ENCODE measurements at regions not wholly inside any gene's neighbourhood (a gene's known extent, or its start where the extent isn't known, plus 50 kb on each side); places are given as distances from the start of the nearest gene placed in this dataset.

DNA sequence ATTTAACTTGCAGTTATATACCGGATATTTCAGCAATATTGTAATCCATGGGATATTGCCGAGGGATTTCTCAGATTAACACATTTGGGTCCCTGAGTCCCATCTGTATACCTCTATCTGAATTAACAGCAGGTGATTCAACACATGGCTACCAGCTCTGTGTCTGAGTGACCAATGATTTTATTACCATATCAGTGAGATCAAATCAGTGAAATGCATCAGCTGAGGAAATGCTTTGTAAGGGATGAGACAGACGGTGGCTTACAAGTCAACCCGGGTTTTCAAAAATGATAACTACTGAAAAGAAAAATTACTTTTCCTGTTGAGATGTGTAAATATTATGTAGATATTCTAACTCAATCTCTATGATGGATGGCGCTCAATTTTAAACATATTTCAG, 504.1 kb upstream of the PKN2 start:
- Mint-ChIP-seq H3K9me3 (peaks cover 0 to 2% (median 0%) of the 10 kb centered on the region in 7 donors), H3K27me3 (ENCODE audit: low read depth in 3 of 3) (peaks cover 0 to 2% (median 0%) of the 10 kb centered on the region in 3 donors), H3K4me1 (no peaks in the 10 kb centered on the region), H3K36me3 (no peaks in the 10 kb centered on the region), H3K4me3 (no peak overlapping the region), H3K27ac (no peak overlapping the region)
- no peaks in the 10 kb centered on the region for H4K20me1 ChIP-seq (ENCODE audit: insufficient read depth, low read length)
- no peaks in the 10 kb centered on the region for H3K79me2 ChIP-seq (ENCODE audit: insufficient read depth, low read length)
- WGBS (ENCODE audit: insufficient coverage) = 100% methylated on average over 1 of the region's 5 CpGs
- no peak overlapping the region for H3K9ac ChIP-seq (ENCODE audit: insufficient read depth, low read length, poor library complexity, severe bottlenecking)
- intact Hi-C loops (cut with micrococcal nuclease) = no loop called here
- no peak overlapping the region for H2AFZ ChIP-seq (ENCODE audit: insufficient read depth, low read depth, low read length, poor library complexity, severe bottlenecking)
- no peaks in the 10 kb centered on the region for H3K36me3 ChIP-seq (replicated peaks in 1 of 2; ENCODE audit: control insufficient read depth in 1 of 2, insufficient read depth in 2 of 2, low read length in 2 of 2)
- H3K4me2 ChIP-seq (replicated peaks; ENCODE audit: extremely low read depth, low read length, poor library complexity, severe bottlenecking) = no peak overlapping the region
- no peak overlapping the region for H3K27ac ChIP-seq (ENCODE audit: low read depth in 1 of 2, low read length in 2 of 2)
- no peaks in the 10 kb centered on the region for H3K27me3 ChIP-seq (ENCODE audit: control insufficient read depth in 2 of 2, insufficient read depth in 2 of 2, low read length in 2 of 2)
- no peaks in the 10 kb centered on the region for H3K9me3 ChIP-seq (replicated peaks in 1 of 2; ENCODE audit: control insufficient read depth in 1 of 2, insufficient read depth in 1 of 2, low read length in 2 of 2)
- TF ChIP-seq CTCF (IDR thresholded peaks at IDR 0.05) = no peak
- no peak overlapping the region for H3K4me3 ChIP-seq (replicated peaks in 1 of 3; ENCODE audit: low read depth in 2 of 3, low read length in 3 of 3)
- H3K4me1 ChIP-seq (ENCODE audit: control insufficient read depth in 1 of 2, insufficient read depth in 2 of 2, low read length in 2 of 2) = no peaks in the 10 kb centered on the region
- no peak for DNase-seq

- H3K4me1 ChIP-seq (ENCODE audit: control insufficient read depth in 1 of 2, insufficient read depth in 2 of 2, low read length in 2 of 2) = no peaks in the 10 kb centered on the region
- H3K27me3 Mint-ChIP-seq (ENCODE audit: low read depth in 3 of 3) = peaks cover 0 to 2% (median 0%) of the 10 kb centered on the region in 3 donors
- no peak overlapping the region for H3K4me3 Mint-ChIP-seq
- no peak overlapping the region for H3K9ac ChIP-seq (ENCODE audit: insufficient read depth, low read length, poor library complexity, severe bottlenecking)
- DNase-seq = peak; percentile 15 to 46 (median 32)
- H4K20me1 ChIP-seq (ENCODE audit: insufficient read depth, low read length) = no peaks in the 10 kb centered on the region
- H3K27ac Mint-ChIP-seq = no peak overlapping the region
- H3K27me3 ChIP-seq (ENCODE audit: control insufficient read depth in 2 of 2, insufficient read depth in 2 of 2, low read length in 2 of 2) = no peaks in the 10 kb centered on the region
- intact Hi-C loops (cut with micrococcal nuclease) = no loop called here
- no peaks in the 10 kb centered on the region for H3K4me1 Mint-ChIP-seq
- 20% methylated on average over 5 of the region's 8 CpGs for WGBS (ENCODE audit: insufficient coverage)
- H3K4me2 ChIP-seq (replicated peaks; ENCODE audit: extremely low read depth, low read length, poor library complexity, severe bottlenecking) = no peak overlapping the region
- H3K9me3 Mint-ChIP-seq = peaks cover 0 to 2% (median 0%) of the 10 kb centered on the region in 7 donors
- no peaks in the 10 kb centered on the region for H3K9me3 ChIP-seq (replicated peaks in 1 of 2; ENCODE audit: control insufficient read depth in 1 of 2, insufficient read depth in 1 of 2, low read length in 2 of 2)
- H3K36me3 ChIP-seq (replicated peaks in 1 of 2; ENCODE audit: control insufficient read depth in 1 of 2, insufficient read depth in 2 of 2, low read length in 2 of 2) = no peaks in the 10 kb centered on the region
- H3K79me2 ChIP-seq (ENCODE audit: insufficient read depth, low read length) = no peaks in the 10 kb centered on the region
- no peak overlapping the region for H3K27ac ChIP-seq (ENCODE audit: low read depth in 1 of 2, low read length in 2 of 2)
- H3K4me3 ChIP-seq (replicated peaks in 1 of 3; ENCODE audit: low read depth in 2 of 3, low read length in 3 of 3) = no peak overlapping the region
- peak; percentile 83 for TF ChIP-seq CTCF (IDR thresholded peaks at IDR 0.05)
- no peaks in the 10 kb centered on the region for H3K36me3 Mint-ChIP-seq
- H2AFZ ChIP-seq (ENCODE audit: insufficient read depth, low read depth, low read length, poor library complexity, severe bottlenecking) = no peak overlapping the region
Measured at GRCh38 chr1:88180449-88181108, 503.5 kb upstream of the PKN2 start.

All from CD14-positive monocyte (primary cell).